SU-DHL-6 (cell line): ENCODE measurements at regions not wholly inside any gene's neighbourhood (a gene's known extent, or its start where the extent isn't known, plus 50 kb on each side); places are given as distances from the start of the nearest gene placed in this dataset.

Experiments
- H2AFZ ChIP-seq: fragments of 200-600 bp; sonication (generic); 2 replicates; pipeline ENCODE4 v1.6.1; 2014; ENCODE audit warnings: low read depth, mild to moderate bottlenecking, moderate library complexity, mixed read lengths, antibody characterized with exemption, low read length; ENCODE audit not compliant: severe bottlenecking
- H3F3A ChIP-seq: fragments of 200-600 bp; shearing (Covaris generic); 2 replicates; pipeline ENCODE4 v1.6.0; 2016; ENCODE audit warnings: antibody characterized with exemption, mild to moderate bottlenecking; ENCODE audit not compliant: insufficient read depth
- H3K27ac ChIP-seq: fragments of 200-600 bp; sonication (generic); 2 replicates; pipeline ENCODE4 v1.5.1; 2016; ENCODE audit warnings: low read depth, mild to moderate bottlenecking, low read length, moderate library complexity, mixed read lengths
- H3K27me3 ChIP-seq: fragments of 200-600 bp; sonication (generic), shearing (Covaris generic); 2 replicates; pipeline ENCODE4 v1.6.0; 2014; ENCODE audit warnings: mild to moderate bottlenecking, low read length
- H3K36me3 ChIP-seq: fragments of 200-600 bp; sonication (generic); 2 replicates; pipeline ENCODE4 v1.6.1; 2014; ENCODE audit warnings: mild to moderate bottlenecking, low read length, mixed read lengths
- H3K4me2 ChIP-seq: fragments of 300-600, 200-600 bp; shearing (Covaris generic), sonication (generic); 2 replicates; pipeline ENCODE4 v1.6.0; 2014; ENCODE audit warnings: low read length, low read depth, mild to moderate bottlenecking; ENCODE audit not compliant: poor library complexity, severe bottlenecking
- H3K4me3 ChIP-seq: fragments of 200-600 bp; sonication (generic); 2 replicates; pipeline ENCODE4 v1.5.1; 2014; ENCODE audit warnings: antibody characterized with exemption, low read length, mild to moderate bottlenecking, mixed read lengths; ENCODE audit not compliant: insufficient read depth, poor library complexity, severe bottlenecking
- H3K79me2 ChIP-seq: fragments of 200-600 bp; sonication (generic); 2 replicates; pipeline ENCODE4 v1.6.1; 2014; ENCODE audit warnings: mild to moderate bottlenecking, low read length, moderate library complexity; ENCODE audit not compliant: insufficient read depth
- H3K9ac ChIP-seq: fragments of 200-600 bp; sonication (generic); 2 replicates; pipeline ENCODE4 v1.7.0; 2014; ENCODE audit warnings: mild to moderate bottlenecking, low read length
- H3K9me2 ChIP-seq: fragments of 200-600 bp; sonication (generic); replicated peaks from 2 replicates; pipeline ENCODE4 v1.6.1; 2014; ENCODE audit warnings: low read length; ENCODE audit not compliant: insufficient read depth
- H3K9me3 ChIP-seq: fragments of 200-600 bp; sonication (generic); 2 replicates; pipeline ENCODE4 v1.6.1; 2014; ENCODE audit warnings: low read length, mixed read lengths; ENCODE audit not compliant: insufficient read depth
- H4K20me1 ChIP-seq: fragments of 200-600 bp; sonication (generic); 2 replicates; pipeline ENCODE4 v1.6.1; 2014; ENCODE audit warnings: low read depth, mild to moderate bottlenecking, antibody characterized with exemption, low read length, moderate library complexity, mixed read lengths
- EZH2phosphoT487 ChIP-seq: fragments of 200-600 bp; sonication (generic), shearing (Covaris generic); conservative IDR thresholded peaks from 2 replicates; pipeline ENCODE4 v1.6.1; 2018; ENCODE audit warnings: mild to moderate bottlenecking, antibody characterized with exemption, low read length, moderate library complexity, mixed read lengths
- TF ChIP-seq, protein P1 (sequence below): fragments of 200-600 bp; sonication (generic); IDR thresholded peaks from one replicate; pipeline ENCODE4 v1.5.1; 2017; ENCODE audit warnings: antibody characterized with exemption, mild to moderate bottlenecking, low read length, moderate library complexity; ENCODE audit not compliant: insufficient read depth, poor library complexity, severe bottlenecking

DNA sequence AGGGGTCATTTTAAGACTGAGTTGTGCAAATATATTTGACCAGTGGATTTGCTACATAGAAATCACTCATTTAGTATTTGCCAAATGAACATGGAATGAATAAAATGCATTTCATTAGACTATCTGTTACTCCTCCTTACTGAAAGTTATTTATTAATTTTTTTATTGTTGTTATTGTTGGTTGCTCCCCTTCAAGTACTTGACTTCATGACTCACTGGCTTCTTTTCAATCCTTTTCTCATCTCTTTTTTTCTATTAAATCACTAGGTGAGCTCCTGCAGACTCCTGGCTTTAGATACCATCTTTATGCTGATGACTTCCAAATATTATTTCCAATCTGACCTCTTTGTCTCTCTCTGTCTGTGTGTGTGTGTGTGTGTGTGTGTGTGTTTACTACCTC is 192.2 kb upstream of the FAM83B start:
- Histone ChIP-seq H3K36me3 (no peaks in the 10 kb centered on the region), H3K9me3 (no peaks in the 10 kb centered on the region), H3K9ac (no peak overlapping the region), H4K20me1 (no peaks in the 10 kb centered on the region), H2AFZ (no peak overlapping the region), H3K4me2 (no peak overlapping the region), H3K9me2 (no peaks in the 10 kb centered on the region), H3F3A (no peaks in the 10 kb centered on the region), H3K79me2 (no peaks in the 10 kb centered on the region), H3K4me3 (no peak overlapping the region), H3K27me3 (no peaks in the 10 kb centered on the region), H3K27ac (no peak overlapping the region)
- TF ChIP-seq, protein P1, sequence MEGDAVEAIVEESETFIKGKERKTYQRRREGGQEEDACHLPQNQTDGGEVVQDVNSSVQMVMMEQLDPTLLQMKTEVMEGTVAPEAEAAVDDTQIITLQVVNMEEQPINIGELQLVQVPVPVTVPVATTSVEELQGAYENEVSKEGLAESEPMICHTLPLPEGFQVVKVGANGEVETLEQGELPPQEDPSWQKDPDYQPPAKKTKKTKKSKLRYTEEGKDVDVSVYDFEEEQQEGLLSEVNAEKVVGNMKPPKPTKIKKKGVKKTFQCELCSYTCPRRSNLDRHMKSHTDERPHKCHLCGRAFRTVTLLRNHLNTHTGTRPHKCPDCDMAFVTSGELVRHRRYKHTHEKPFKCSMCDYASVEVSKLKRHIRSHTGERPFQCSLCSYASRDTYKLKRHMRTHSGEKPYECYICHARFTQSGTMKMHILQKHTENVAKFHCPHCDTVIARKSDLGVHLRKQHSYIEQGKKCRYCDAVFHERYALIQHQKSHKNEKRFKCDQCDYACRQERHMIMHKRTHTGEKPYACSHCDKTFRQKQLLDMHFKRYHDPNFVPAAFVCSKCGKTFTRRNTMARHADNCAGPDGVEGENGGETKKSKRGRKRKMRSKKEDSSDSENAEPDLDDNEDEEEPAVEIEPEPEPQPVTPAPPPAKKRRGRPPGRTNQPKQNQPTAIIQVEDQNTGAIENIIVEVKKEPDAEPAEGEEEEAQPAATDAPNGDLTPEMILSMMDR = no peak
- no peak for TF ChIP-seq EZH2phosphoT487

DNA sequence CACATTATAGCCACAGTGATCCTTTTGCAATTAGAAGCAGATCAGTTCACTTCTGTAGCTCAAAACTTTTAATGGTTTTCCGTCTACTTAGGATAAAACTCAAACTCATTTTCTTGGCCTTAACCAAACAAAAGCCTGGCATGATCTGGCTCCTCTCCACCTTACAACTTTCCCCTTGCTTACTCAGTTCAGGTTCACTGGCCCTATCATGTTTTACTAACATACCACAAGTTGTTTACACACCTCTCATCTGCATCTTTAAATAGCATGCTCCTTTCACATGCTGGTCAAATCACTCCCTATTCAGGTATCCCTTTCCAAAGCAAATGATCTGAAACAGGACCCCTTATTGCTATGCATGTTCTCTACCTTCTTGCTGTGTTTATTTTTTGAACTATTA is 191.4 kb upstream of the FAM83B start:
- TF ChIP-seq, protein P1 = no peak
- TF ChIP-seq EZH2phosphoT487 = no peak
- no peak overlapping the region for H3K9ac ChIP-seq
- no peaks in the 10 kb centered on the region for H3F3A ChIP-seq
- H3K27me3 ChIP-seq = no peaks in the 10 kb centered on the region
- H3K9me3 ChIP-seq = no peaks in the 10 kb centered on the region
- no peak overlapping the region for H3K27ac ChIP-seq
- H2AFZ ChIP-seq = no peak overlapping the region
- H4K20me1 ChIP-seq = no peaks in the 10 kb centered on the region
- no peak overlapping the region for H3K4me2 ChIP-seq
- H3K36me3 ChIP-seq = no peaks in the 10 kb centered on the region
- no peak overlapping the region for H3K4me3 ChIP-seq
- H3K79me2 ChIP-seq = no peaks in the 10 kb centered on the region
- H3K9me2 ChIP-seq = no peaks in the 10 kb centered on the region

DNA sequence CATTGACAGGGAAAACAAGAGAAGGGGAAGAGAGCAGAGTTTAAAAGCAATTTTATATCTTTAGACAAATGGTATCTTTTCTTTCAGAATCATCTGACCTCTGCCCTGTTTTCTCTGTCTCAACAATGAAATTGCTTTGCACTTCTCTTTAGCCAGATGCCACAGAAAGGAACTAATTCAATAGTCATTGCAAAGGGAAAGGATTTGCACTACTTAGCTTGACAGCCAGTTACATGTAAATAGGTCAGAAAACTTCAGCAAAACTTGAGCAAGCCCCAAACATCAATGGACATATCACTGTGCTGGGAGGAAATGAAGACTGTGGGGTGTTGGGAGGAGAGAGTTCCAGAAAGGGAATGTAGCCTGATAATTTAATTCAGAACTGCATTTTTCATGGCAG is 181.3 kb upstream of the FAM83B start:
- no peak overlapping the region for H3K4me3 ChIP-seq
- H4K20me1 ChIP-seq = no peaks in the 10 kb centered on the region
- no peak overlapping the region for H3K4me2 ChIP-seq
- H3K79me2 ChIP-seq = no peaks in the 10 kb centered on the region
- no peak for TF ChIP-seq EZH2phosphoT487
- TF ChIP-seq, protein P1 = no peak
- no peak overlapping the region for H2AFZ ChIP-seq
- no peaks in the 10 kb centered on the region for H3F3A ChIP-seq
- no peak overlapping the region for H3K9ac ChIP-seq
- H3K27ac ChIP-seq = no peak overlapping the region
- H3K36me3 ChIP-seq = no peaks in the 10 kb centered on the region; the same call in 1 of the 2 replicates
- no peaks in the 10 kb centered on the region for H3K27me3 ChIP-seq
- peaks cover 31% of the 10 kb centered on the region; the same call in 1 of the 2 replicates for H3K9me3 ChIP-seq
- no peaks in the 10 kb centered on the region for H3K9me2 ChIP-seq

DNA sequence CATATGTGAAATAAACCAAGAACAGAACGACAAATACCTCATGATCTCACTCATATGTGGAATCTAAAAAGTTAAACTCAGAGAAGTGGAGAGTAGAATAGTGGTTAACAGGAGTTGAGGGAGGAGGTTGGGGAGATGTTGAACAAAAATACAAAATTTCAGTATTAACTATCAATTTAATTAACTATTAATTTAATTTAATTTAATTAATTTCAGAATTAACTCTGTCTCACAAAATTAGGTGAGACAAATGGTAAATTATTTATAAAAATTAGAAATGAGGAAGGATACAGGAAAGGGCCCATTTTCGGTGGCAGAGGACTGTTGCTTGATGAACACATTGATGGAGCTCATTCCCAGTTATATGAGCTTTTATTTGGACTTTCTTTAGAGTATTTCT is 166.0 kb upstream of the FAM83B start:
- H3K4me3 ChIP-seq = no peak overlapping the region
- no peaks in the 10 kb centered on the region for H3F3A ChIP-seq
- no peaks in the 10 kb centered on the region for H3K9me3 ChIP-seq
- no peaks in the 10 kb centered on the region for H3K27me3 ChIP-seq
- H3K4me2 ChIP-seq = no peak overlapping the region
- H3K27ac ChIP-seq = no peak overlapping the region
- H4K20me1 ChIP-seq = no peaks in the 10 kb centered on the region
- no peaks in the 10 kb centered on the region for H3K79me2 ChIP-seq
- no peaks in the 10 kb centered on the region for H3K9me2 ChIP-seq
- no peak overlapping the region for H3K9ac ChIP-seq
- TF ChIP-seq EZH2phosphoT487 = no peak
- TF ChIP-seq, protein P1 = no peak
- no peaks in the 10 kb centered on the region for H3K36me3 ChIP-seq
- H2AFZ ChIP-seq = no peak overlapping the region
